ENCODE measurements at regions not wholly inside any gene's neighbourhood (a gene's known extent, or its start where the extent isn't known, plus 50 kb on each side); places are given as distances from the start of the nearest gene placed in this dataset.

GRCh38 chr3:189561256-189561655 lies 69.9 kb upstream of the TP63 start:
- no peak overlapping the region for H3K9ac ChIP-seq (ENCODE audit: low read depth in 1 of 2, low read length in 2 of 2)
- H3K9me3 ChIP-seq (ENCODE audit: control insufficient read depth in 4 of 4, low read length in 3 of 4): peaks cover 0 to 2% (median 0%) of the 10 kb centered on the region in 4 donors
- no peaks in the 10 kb centered on the region for H3K36me3 ChIP-seq (ENCODE audit: control insufficient read depth in 4 of 4, insufficient read depth in 3 of 4, low read depth in 1 of 4, low read length in 3 of 4)
- TF ChIP-seq HNF4G (IDR thresholded peaks at IDR 0.05) (no peak), RAD21 (IDR thresholded peaks at IDR 0.05) (no peak), GABPA (IDR thresholded peaks at IDR 0.05 in 1 of 2, conservative IDR thresholded peaks at IDR 0.05 in 1 of 2) (no peak), HNF4A (conservative IDR thresholded peaks at IDR 0.05) (no peak), FOXA2 (IDR thresholded peaks at IDR 0.05) (no peak)
- no peak for DNase-seq (ENCODE audit: low spot score)
- WGBS: 92% methylated on average over 2 of the region's 2 CpGs
- no peak overlapping the region for H3K4me3 ChIP-seq (ENCODE audit: low read depth in 1 of 3, low read length in 3 of 3)
- no peaks in the 10 kb centered on the region for H3K27me3 ChIP-seq (ENCODE audit: control insufficient read depth in 4 of 4, insufficient read depth in 4 of 4, low read length in 3 of 4)
- H3K4me1 ChIP-seq (ENCODE audit: control insufficient read depth in 4 of 4, insufficient read depth in 4 of 4, low read length in 3 of 4): peaks cover 0 to 2% (median under 1%) of the 10 kb centered on the region in 4 donors
- H3K27ac ChIP-seq (ENCODE audit: low read depth in 1 of 2, low read length in 2 of 2): no peak overlapping the region

GRCh38 chr3:189563853-189564563 lies 67.2 kb upstream of the TP63 start:
- no peak for DNase-seq (ENCODE audit: low spot score)
- Histone ChIP-seq H3K27ac (ENCODE audit: low read depth in 1 of 2, low read length in 2 of 2) (no peak overlapping the region), H3K9ac (ENCODE audit: low read depth in 1 of 2, low read length in 2 of 2) (no peak overlapping the region), H3K4me1 (ENCODE audit: control insufficient read depth in 4 of 4, insufficient read depth in 4 of 4, low read length in 3 of 4) (peaks cover under 1 to 28% (median 5%) of the 10 kb centered on the region in 4 donors), H3K4me3 (ENCODE audit: low read depth in 1 of 3, low read length in 3 of 3) (no peak overlapping the region), H3K27me3 (ENCODE audit: control insufficient read depth in 4 of 4, insufficient read depth in 4 of 4, low read length in 3 of 4) (no peaks in the 10 kb centered on the region), H3K36me3 (ENCODE audit: control insufficient read depth in 4 of 4, insufficient read depth in 3 of 4, low read depth in 1 of 4, low read length in 3 of 4) (no peaks in the 10 kb centered on the region), H3K9me3 (ENCODE audit: control insufficient read depth in 4 of 4, low read length in 3 of 4) (no peaks in the 10 kb centered on the region)
- WGBS: 84% methylated on average over 6 of the region's 6 CpGs
- TF ChIP-seq FOXA2 (IDR thresholded peaks at IDR 0.05): no peak
- TF ChIP-seq ZBTB33 (IDR thresholded peaks at IDR 0.05): no peak
- TF ChIP-seq MAX (IDR thresholded peaks at IDR 0.05): no peak
- no peak for TF ChIP-seq SP1 (IDR thresholded peaks at IDR 0.05)
- TF ChIP-seq RAD21 (IDR thresholded peaks at IDR 0.05): no peak
- no peak for TF ChIP-seq YY1 (IDR thresholded peaks at IDR 0.05)

DNA sequence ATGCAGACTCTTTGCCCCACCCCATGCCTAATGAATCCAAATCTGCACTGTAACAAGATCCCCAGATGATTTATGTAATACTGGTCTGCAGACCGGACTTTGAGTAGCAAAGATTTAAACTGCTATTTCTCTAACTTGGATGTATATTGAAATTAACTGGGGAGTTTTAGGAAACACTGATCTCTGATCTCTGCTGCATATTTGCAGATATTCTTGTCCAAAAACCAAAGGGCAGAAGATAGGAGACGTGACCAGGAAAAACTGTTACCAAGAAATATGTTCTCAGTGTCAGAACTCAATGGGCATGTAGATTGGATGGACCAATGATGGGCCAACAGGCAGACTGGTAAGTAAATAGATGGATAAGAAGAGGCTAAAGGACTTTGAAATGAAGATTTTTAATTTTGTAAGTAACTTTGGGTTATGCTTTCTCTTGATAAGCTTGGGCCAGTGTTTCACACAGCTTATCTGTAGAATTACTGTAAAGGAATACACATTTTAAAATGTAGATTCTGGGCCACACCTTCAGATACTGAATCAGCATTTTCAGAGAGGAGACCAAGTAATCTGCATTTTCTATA lies 64.5 kb upstream of the TP63 start:
- TF ChIP-seq YY1 (IDR thresholded peaks at IDR 0.05) (peak; percentile 14), FOXA2 (IDR thresholded peaks at IDR 0.05) (no peak), HNF4A (conservative IDR thresholded peaks at IDR 0.05) (peak; percentile 6 to 80), SP1 (IDR thresholded peaks at IDR 0.05) (no peak), RXRA (IDR thresholded peaks at IDR 0.05) (peak in 1 of 2 donors; percentile 39)
- DNase-seq (ENCODE audit: low spot score): no peak
- Histone ChIP-seq H3K27me3 (ENCODE audit: control insufficient read depth in 4 of 4, insufficient read depth in 4 of 4, low read length in 3 of 4) (no peaks in the 10 kb centered on the region), H3K9me3 (ENCODE audit: control insufficient read depth in 4 of 4, low read length in 3 of 4) (no peaks in the 10 kb centered on the region), H3K4me1 (ENCODE audit: control insufficient read depth in 4 of 4, insufficient read depth in 4 of 4, low read length in 3 of 4) (peaks cover 2 to 46% (median 14%) of the 10 kb centered on the region in 4 donors), H3K4me3 (ENCODE audit: low read depth in 1 of 3, low read length in 3 of 3) (no peak overlapping the region), H3K27ac (ENCODE audit: low read depth in 1 of 2, low read length in 2 of 2) (no peak overlapping the region), H3K36me3 (ENCODE audit: control insufficient read depth in 4 of 4, insufficient read depth in 3 of 4, low read depth in 1 of 4, low read length in 3 of 4) (no peaks in the 10 kb centered on the region), H3K9ac (ENCODE audit: low read depth in 1 of 2, low read length in 2 of 2) (no peak overlapping the region)
- 28% methylated on average over 2 of the region's 2 CpGs for WGBS

All from liver (tissue), 7 donors.